AG04450 (cell line): ENCODE measurements at regions not wholly inside any gene's neighbourhood (a gene's known extent, or its start where the extent isn't known, plus 50 kb on each side); places are given as distances from the start of the nearest gene placed in this dataset.

ENCODE experiments used
- CTCF ChIA-PET: fragments of 300-600, 350-600 bp; formaldehyde crosslinking; extraction: SDS; loops from one replicate; lab custom pipeline; 2022; ENCODE audit warnings: antibody characterized with exemption, inconsistent platforms; lab: Charles Lee
- POLR2A ChIA-PET: fragments of 350-600 bp; formaldehyde crosslinking; extraction: SDS; loops from one replicate; lab custom pipeline; 2021; ENCODE audit warnings: antibody characterized with exemption, inconsistent platforms; lab: Yijun Ruan, JAX
- DNase-seq: peaks from one replicate; pipeline ENCODE4 v3.0.0-alpha.2; 2011; ENCODE audit warnings: low read depth, low spot score
- H3K27ac ChIP-seq: one replicate; pipeline ENCODE4 v1.5.1; 2012; ENCODE audit warnings: low read depth, low read length, control low read depth
- H3K27me3 ChIP-seq: one replicate; pipeline ENCODE4 v1.6.0; 2012; ENCODE audit warnings: low read length; ENCODE audit not compliant: control insufficient read depth, insufficient read depth
- H3K4me3 ChIP-seq: 2 replicates; pipeline ENCODE4 v1.5.1; 2011; ENCODE audit warnings: mild to moderate bottlenecking, low read depth, low read length, control low read depth
- H3K9me3 ChIP-seq: 2 replicates; pipeline ENCODE4 v1.5.1; 2012; ENCODE audit warnings: low read length; ENCODE audit not compliant: control insufficient read depth, insufficient read depth
- CTCF ChIP-seq: IDR thresholded peaks from 2 replicates; pipeline ENCODE4 v1.5.1; 2011; ENCODE audit warnings: low read depth, low read length, control low read depth, inconsistent platforms

GRCh38 chr2:4486971-4487370 is 783.6 kb downstream of the DCDC2C start:
- no peak overlapping the region for H3K27ac ChIP-seq
- ChIA-PET POLR2A (no interaction called here), CTCF (no interaction called here)

GRCh38 chr2:4499316-4500030 is 796.1 kb downstream of the DCDC2C start:
- CTCF ChIA-PET, result no interaction called here
- POLR2A ChIA-PET, result no interaction called here
- no peak for TF ChIP-seq CTCF
- no peak overlapping the region for H3K27ac ChIP-seq
- no peaks in the 10 kb centered on the region for H3K27me3 ChIP-seq
- no peak for DNase-seq
- peaks cover 14% of the 10 kb centered on the region for H3K9me3 ChIP-seq
- no peak overlapping the region for H3K4me3 ChIP-seq

More at GRCh38 chr2:4486971-4487370, 783.6 kb downstream of the DCDC2C start:
- Histone ChIP-seq H3K27me3 (no peaks in the 10 kb centered on the region), H3K4me3 (no peak overlapping the region), H3K9me3 (peaks cover 29% of the 10 kb centered on the region; the same call in 1 of the 2 replicates)
- TF ChIP-seq CTCF, result no peak
- no peak for DNase-seq

GRCh38 chr2:4501525-4501924 is 798.1 kb downstream of the DCDC2C start:
- ChIA-PET CTCF (no interaction called here), POLR2A (no interaction called here)
- no peak overlapping the region for H3K27ac ChIP-seq
- TF ChIP-seq CTCF, result no peak
- H3K9me3 ChIP-seq, result peaks cover 14% of the 10 kb centered on the region
- H3K4me3 ChIP-seq, result no peak overlapping the region
- no peaks in the 10 kb centered on the region for H3K27me3 ChIP-seq
- no peak for DNase-seq

- POLR2A ChIA-PET, result no interaction called here
- CTCF ChIA-PET, result no interaction called here
- no peak for DNase-seq
- no peak for TF ChIP-seq CTCF
- no peak overlapping the region for H3K4me3 ChIP-seq
- no peaks in the 10 kb centered on the region for H3K27me3 ChIP-seq
- peaks cover 12% of the 10 kb centered on the region for H3K9me3 ChIP-seq
- no peak overlapping the region for H3K27ac ChIP-seq
Measured at GRCh38 chr2:4502230-4502843, 799.0 kb downstream of the DCDC2C start.

GRCh38 chr2:4507661-4508060 is 804.3 kb downstream of the DCDC2C start:
- CTCF ChIA-PET, result no interaction called here
- TF ChIP-seq CTCF, result no peak

More at GRCh38 chr2:4507661-4508060, 804.3 kb downstream of the DCDC2C start:
- Histone ChIP-seq H3K9me3 (peaks cover 19% of the 10 kb centered on the region), H3K27ac (no peak overlapping the region), H3K27me3 (no peaks in the 10 kb centered on the region), H3K4me3 (no peak overlapping the region)
- DNase-seq, result no peak
- POLR2A ChIA-PET, result no interaction called here
